ENCODE measurements at regions not wholly inside any gene's neighbourhood (a gene's known extent, or its start where the extent isn't known, plus 50 kb on each side); places are given as distances from the start of the nearest gene placed in this dataset.

DNA sequence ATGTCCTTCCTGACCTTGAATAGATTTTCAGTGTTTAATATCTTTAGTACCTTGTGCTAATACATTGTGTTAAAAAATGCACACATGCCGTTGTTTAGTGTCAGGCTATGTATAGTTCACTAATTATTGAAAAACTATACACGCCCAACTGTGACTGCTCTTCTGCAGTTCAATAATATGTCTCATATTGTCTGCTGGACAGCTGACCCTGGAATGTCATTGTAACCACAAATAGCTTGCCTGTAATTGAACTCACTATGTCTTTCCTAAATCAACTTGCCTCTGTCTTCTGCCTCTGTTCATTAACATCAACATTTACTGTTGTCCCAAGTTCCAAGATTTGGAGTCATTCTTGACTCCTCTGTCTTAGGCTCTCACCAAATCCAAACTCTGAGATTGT lies 114.5 kb downstream of the TMA16 start:
- CTCF ChIA-PET (ENCODE audit: partially characterized antibody) = no interaction called here
- no peak overlapping the region for H3K23ac ChIP-seq (ENCODE audit: insufficient read length)
- H4K20me1 ChIP-seq (replicated peaks in 1 of 2; ENCODE audit: control insufficient read depth in 1 of 2, insufficient read depth in 2 of 2, low read length in 2 of 2) = no peaks in the 10 kb centered on the region
- WGBS, 2 experiments (ENCODE audit: extremely low coverage in 1 of 2, insufficient coverage in 1 of 2, insufficient read length in 1 of 2, insufficient replicate concordance in 2 of 2, low coverage in 1 of 2, low lambda C conversion rate in 2 of 2, missing lambda C conversion rate in 1 of 2) = 88% methylated on average over 2 of the region's 2 CpGs; no CpG with 5 or more reads in 1 of the 2 experiments
- H4K5ac ChIP-seq (ENCODE audit: insufficient read length, low read depth, low read length) = no peak overlapping the region
- no peak overlapping the region for H2AK5ac ChIP-seq (ENCODE audit: low read depth, low read length)
- H2BK20ac ChIP-seq (ENCODE audit: low read length) = no peak overlapping the region
- no peak overlapping the region for H3K14ac ChIP-seq (ENCODE audit: insufficient read length)
- no peak overlapping the region for H2BK5ac ChIP-seq (ENCODE audit: low read depth, low read length)
- no peaks in the 10 kb centered on the region; the same call in 1 of the 2 replicates for H3K23me2 ChIP-seq (ENCODE audit: low read depth, low read length)
- no peak overlapping the region for H3K4me2 ChIP-seq (ENCODE audit: insufficient read depth in 1 of 2, low read depth in 2 of 2, low read length in 2 of 2)
- H2AFZ ChIP-seq (ENCODE audit: low read length) = no peak overlapping the region
- no peak for DNase-seq (ENCODE audit: low read depth in 1 of 2, low spot score in 2 of 2)
- FAIRE-seq = no peak
- H3K4me3 ChIP-seq (ENCODE audit: extremely low read depth in 1 of 4, insufficient read depth in 2 of 4, low read depth in 3 of 4, low read length in 4 of 4) = no peak overlapping the region
- H2BK15ac ChIP-seq (ENCODE audit: low read length) = no peak overlapping the region
- no peaks in the 10 kb centered on the region for H3K4me1 ChIP-seq (replicated peaks in 1 of 4; ENCODE audit: control insufficient read depth in 3 of 4, insufficient read depth in 4 of 4, low read length in 3 of 4)
- H3K79me2 ChIP-seq (ENCODE audit: control insufficient read depth in 1 of 2, insufficient read depth in 2 of 2, low read length in 2 of 2) = no peaks in the 10 kb centered on the region
- no peak overlapping the region for H2BK12ac ChIP-seq (ENCODE audit: low read depth, low read length)
- H3K9ac ChIP-seq (replicated peaks in 1 of 4; ENCODE audit: extremely low read depth in 1 of 4, low read depth in 3 of 4, low read length in 3 of 4) = no peak overlapping the region
- H3K4ac ChIP-seq (replicated peaks; ENCODE audit: insufficient read length, low read depth, low read length) = no peak overlapping the region
- no peaks in the 10 kb centered on the region for H3K36me3 ChIP-seq (ENCODE audit: control insufficient read depth in 2 of 4, insufficient read depth in 4 of 4, low read length in 3 of 4)
- no peak overlapping the region for H4K8ac ChIP-seq (ENCODE audit: extremely low read depth, insufficient read depth, low read length)
- no peak overlapping the region for H3K27ac ChIP-seq (ENCODE audit: low read depth, low read length)
- no peak overlapping the region for H4K91ac ChIP-seq (replicated peaks; ENCODE audit: insufficient read length, low read length)
- H3K56ac ChIP-seq (replicated peaks; ENCODE audit: insufficient read length, low read depth, low read length) = no peak overlapping the region
- no peaks in the 10 kb centered on the region for H3K27me3 ChIP-seq (replicated peaks in 1 of 4; ENCODE audit: control insufficient read depth in 3 of 4, extremely low read depth in 1 of 4, insufficient read depth in 3 of 4, low read length in 3 of 4)
- H3K9me3 ChIP-seq (ENCODE audit: insufficient read depth in 2 of 2, low read depth in 1 of 2, low read length in 1 of 2) = no peaks in the 10 kb centered on the region
- H2BK120ac ChIP-seq (replicated peaks; ENCODE audit: low read depth, low read length) = no peak overlapping the region
- no peak overlapping the region for H3K18ac ChIP-seq (ENCODE audit: extremely low read depth, low read length)
- POLR2A ChIA-PET (ENCODE audit: partially characterized antibody) = no interaction called here
- no peaks in the 10 kb centered on the region for H3K79me1 ChIP-seq (ENCODE audit: low read depth, low read length)
- TF ChIP-seq FOSL1 (IDR thresholded peaks at IDR 0.05; ENCODE audit: insufficient read depth, low read depth, low read length) (no peak), POLR2AphosphoS5 (IDR thresholded peaks at IDR 0.05; ENCODE audit: low read depth, low read length) (no peak), SIRT6 (IDR thresholded peaks at IDR 0.05; ENCODE audit: low read length) (no peak), SP4 (IDR thresholded peaks at IDR 0.05; ENCODE audit: low read length) (no peak), RBBP5 (IDR thresholded peaks at IDR 0.05; ENCODE audit: borderline replicate concordance, low read depth, low read length) (no peak), EZH2 (IDR thresholded peaks at IDR 0.05; ENCODE audit: low read depth, low read length, severe bottlenecking) (no peak), CTCF (IDR thresholded peaks at IDR 0.05; ENCODE audit: control extremely low read depth in 1 of 3, insufficient read depth in 1 of 3, low read depth in 1 of 3, low read length in 3 of 3) (no peak), MAFK (IDR thresholded peaks at IDR 0.05; ENCODE audit: low read depth, low read length) (no peak), TEAD4 (IDR thresholded peaks at IDR 0.05; ENCODE audit: low read depth, low read length) (no peak), RXRA (IDR thresholded peaks at IDR 0.05; ENCODE audit: insufficient read depth, low read depth, low read length) (no peak), BCL11A (IDR thresholded peaks at IDR 0.05; ENCODE audit: low read depth in 2 of 2, low read length in 2 of 2) (no peak), CTBP2 (IDR thresholded peaks at IDR 0.05; ENCODE audit: borderline replicate concordance, insufficient read depth, insufficient read length, low read length) (no peak)

Measured in H1 (cell line).